ENCODE measurements at regions not wholly inside any gene's neighbourhood (a gene's known extent, or its start where the extent isn't known, plus 50 kb on each side); places are given as distances from the start of the nearest gene placed in this dataset.
"Not testable (repeated sequence)": the region's sequence is repeated elsewhere in the genome, so short reads cannot be mapped to it uniquely, and the experiment has no call there.

GRCh38 chr6:88418921-88419810 is 253.0 kb upstream of the CNR1 start:
- TF ChIP-seq, protein P1, sequence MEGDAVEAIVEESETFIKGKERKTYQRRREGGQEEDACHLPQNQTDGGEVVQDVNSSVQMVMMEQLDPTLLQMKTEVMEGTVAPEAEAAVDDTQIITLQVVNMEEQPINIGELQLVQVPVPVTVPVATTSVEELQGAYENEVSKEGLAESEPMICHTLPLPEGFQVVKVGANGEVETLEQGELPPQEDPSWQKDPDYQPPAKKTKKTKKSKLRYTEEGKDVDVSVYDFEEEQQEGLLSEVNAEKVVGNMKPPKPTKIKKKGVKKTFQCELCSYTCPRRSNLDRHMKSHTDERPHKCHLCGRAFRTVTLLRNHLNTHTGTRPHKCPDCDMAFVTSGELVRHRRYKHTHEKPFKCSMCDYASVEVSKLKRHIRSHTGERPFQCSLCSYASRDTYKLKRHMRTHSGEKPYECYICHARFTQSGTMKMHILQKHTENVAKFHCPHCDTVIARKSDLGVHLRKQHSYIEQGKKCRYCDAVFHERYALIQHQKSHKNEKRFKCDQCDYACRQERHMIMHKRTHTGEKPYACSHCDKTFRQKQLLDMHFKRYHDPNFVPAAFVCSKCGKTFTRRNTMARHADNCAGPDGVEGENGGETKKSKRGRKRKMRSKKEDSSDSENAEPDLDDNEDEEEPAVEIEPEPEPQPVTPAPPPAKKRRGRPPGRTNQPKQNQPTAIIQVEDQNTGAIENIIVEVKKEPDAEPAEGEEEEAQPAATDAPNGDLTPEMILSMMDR (IDR thresholded peaks at IDR 0.05) = not testable (repeated sequence)
- not testable (repeated sequence) for TF ChIP-seq POLR2AphosphoS5, TCF7L2 (IDR thresholded peaks at IDR 0.05; ENCODE audit: low read depth, low read length)
- TF ChIP-seq, protein P2, sequence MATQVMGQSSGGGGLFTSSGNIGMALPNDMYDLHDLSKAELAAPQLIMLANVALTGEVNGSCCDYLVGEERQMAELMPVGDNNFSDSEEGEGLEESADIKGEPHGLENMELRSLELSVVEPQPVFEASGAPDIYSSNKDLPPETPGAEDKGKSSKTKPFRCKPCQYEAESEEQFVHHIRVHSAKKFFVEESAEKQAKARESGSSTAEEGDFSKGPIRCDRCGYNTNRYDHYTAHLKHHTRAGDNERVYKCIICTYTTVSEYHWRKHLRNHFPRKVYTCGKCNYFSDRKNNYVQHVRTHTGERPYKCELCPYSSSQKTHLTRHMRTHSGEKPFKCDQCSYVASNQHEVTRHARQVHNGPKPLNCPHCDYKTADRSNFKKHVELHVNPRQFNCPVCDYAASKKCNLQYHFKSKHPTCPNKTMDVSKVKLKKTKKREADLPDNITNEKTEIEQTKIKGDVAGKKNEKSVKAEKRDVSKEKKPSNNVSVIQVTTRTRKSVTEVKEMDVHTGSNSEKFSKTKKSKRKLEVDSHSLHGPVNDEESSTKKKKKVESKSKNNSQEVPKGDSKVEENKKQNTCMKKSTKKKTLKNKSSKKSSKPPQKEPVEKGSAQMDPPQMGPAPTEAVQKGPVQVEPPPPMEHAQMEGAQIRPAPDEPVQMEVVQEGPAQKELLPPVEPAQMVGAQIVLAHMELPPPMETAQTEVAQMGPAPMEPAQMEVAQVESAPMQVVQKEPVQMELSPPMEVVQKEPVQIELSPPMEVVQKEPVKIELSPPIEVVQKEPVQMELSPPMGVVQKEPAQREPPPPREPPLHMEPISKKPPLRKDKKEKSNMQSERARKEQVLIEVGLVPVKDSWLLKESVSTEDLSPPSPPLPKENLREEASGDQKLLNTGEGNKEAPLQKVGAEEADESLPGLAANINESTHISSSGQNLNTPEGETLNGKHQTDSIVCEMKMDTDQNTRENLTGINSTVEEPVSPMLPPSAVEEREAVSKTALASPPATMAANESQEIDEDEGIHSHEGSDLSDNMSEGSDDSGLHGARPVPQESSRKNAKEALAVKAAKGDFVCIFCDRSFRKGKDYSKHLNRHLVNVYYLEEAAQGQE (IDR thresholded peaks at IDR 0.05; ENCODE audit: insufficient read depth in 1 of 2, low read depth in 2 of 2, low read length in 1 of 2) = not testable (repeated sequence)
